HG03175 (cell line): ENCODE measurements at regions not wholly inside any gene's neighbourhood (a gene's known extent, or its start where the extent isn't known, plus 50 kb on each side); places are given as distances from the start of the nearest gene placed in this dataset.

ENCODE experiments used
- ATAC-seq: cut with Tn5 transposase; IDR thresholded peaks from one replicate; pipeline ENCODE4 v1.9.1; 2021; ENCODE audit warnings: mild to moderate bottlenecking, moderate library complexity; ENCODE audit not compliant: unreplicated experiment

- ATAC-seq = no peak
Observed at GRCh38 chr14:66056926-66057552, 429.1 kb upstream of the CCDC196 start.

GRCh38 chr14:66065188-66065587, 421.0 kb upstream of the CCDC196 start:
- no peak for ATAC-seq

GRCh38 chr14:66066981-66067776, 419.0 kb upstream of the CCDC196 start:
- no peak for ATAC-seq

- no peak for ATAC-seq
Observed at GRCh38 chr14:66069036-66069435, 417.1 kb upstream of the CCDC196 start.

GRCh38 chr14:66069830-66070541, 416.2 kb upstream of the CCDC196 start:
- no peak for ATAC-seq

- peak; percentile 42 for ATAC-seq
Observed at GRCh38 chr14:66070542-66071319, 415.4 kb upstream of the CCDC196 start.

- no peak for ATAC-seq
Observed at GRCh38 chr14:66072190-66073084, 413.7 kb upstream of the CCDC196 start.

GRCh38 chr14:66074537-66074936, 411.6 kb upstream of the CCDC196 start:
- no peak for ATAC-seq

GRCh38 chr14:66076176-66076575, 410.0 kb upstream of the CCDC196 start:
- ATAC-seq = no peak

- no peak for ATAC-seq
Observed at GRCh38 chr14:66078006-66078405, 408.2 kb upstream of the CCDC196 start.

- ATAC-seq = no peak
Observed at GRCh38 chr14:66081594-66082376, 404.4 kb upstream of the CCDC196 start.

- no peak for ATAC-seq
Observed at GRCh38 chr14:66085224-66085623, 400.9 kb upstream of the CCDC196 start.

GRCh38 chr14:66085665-66086064, 400.5 kb upstream of the CCDC196 start:
- ATAC-seq = no peak

GRCh38 chr14:66087231-66087630, 398.9 kb upstream of the CCDC196 start:
- ATAC-seq = no peak

GRCh38 chr14:66088656-66089055, 397.5 kb upstream of the CCDC196 start:
- ATAC-seq = no peak

- ATAC-seq = no peak
Observed at GRCh38 chr14:66092206-66092605, 394.0 kb upstream of the CCDC196 start.

GRCh38 chr14:66092748-66093147, 393.4 kb upstream of the CCDC196 start:
- no peak for ATAC-seq

- no peak for ATAC-seq
Observed at GRCh38 chr14:66094001-66094727, 392.0 kb upstream of the CCDC196 start.

GRCh38 chr14:66099451-66099850, 386.7 kb upstream of the CCDC196 start:
- ATAC-seq = no peak
